NB4 (cell line): ENCODE measurements at regions not wholly inside any gene's neighbourhood (a gene's known extent, or its start where the extent isn't known, plus 50 kb on each side); places are given as distances from the start of the nearest gene placed in this dataset.

Source experiments
- DNase-seq: peaks from one replicate; pipeline ENCODE4 v3.0.0; 2010; ENCODE audit warnings: low read depth
- H3K4me3 ChIP-seq: one replicate; pipeline ENCODE4 v1.5.1; 2011; ENCODE audit warnings: mild to moderate bottlenecking, low read depth, low read length, moderate library complexity
- MYC ChIP-seq: IDR thresholded peaks from 2 replicates; pipeline ENCODE4 v1.6.1; 2011; ENCODE audit warnings: low read depth, low read length
- POLR2A ChIP-seq: IDR thresholded peaks from 2 replicates; pipeline ENCODE4 v1.6.1; 2011; ENCODE audit warnings: mild to moderate bottlenecking; ENCODE audit not compliant: insufficient read length; ENCODE audit errors: extremely low read depth
- TF ChIP-seq, protein P1 (sequence below): IDR thresholded peaks from one replicate; pipeline ENCODE4 v1.5.1; 2012; ENCODE audit warnings: low read depth, low read length
- TF ChIP-seq, protein P2 (sequence below): IDR thresholded peaks from 2 replicates; pipeline ENCODE4 v1.6.1; 2011; ENCODE audit warnings: low read depth, low read length

DNA sequence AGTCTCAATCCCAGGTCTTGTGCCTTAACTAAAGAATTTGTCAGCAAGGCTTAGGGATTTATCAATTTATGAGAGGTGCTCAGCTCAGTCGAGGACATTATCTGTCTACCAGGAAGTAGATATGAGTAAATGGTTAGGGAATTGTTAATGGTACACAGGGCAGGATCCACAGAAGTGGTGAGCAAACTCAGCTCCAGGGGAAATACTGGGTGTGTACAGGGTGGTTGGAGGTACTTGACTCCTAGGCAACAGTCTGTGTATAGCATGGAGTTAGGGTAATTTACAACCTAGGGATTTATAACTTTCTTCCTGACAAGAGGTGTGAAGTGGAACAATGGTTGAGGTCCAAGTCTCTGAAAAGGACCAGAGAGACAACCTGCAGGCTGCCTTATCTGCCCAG is 123.4 kb upstream of the OR9Q1 start:
- TF ChIP-seq, protein P1, sequence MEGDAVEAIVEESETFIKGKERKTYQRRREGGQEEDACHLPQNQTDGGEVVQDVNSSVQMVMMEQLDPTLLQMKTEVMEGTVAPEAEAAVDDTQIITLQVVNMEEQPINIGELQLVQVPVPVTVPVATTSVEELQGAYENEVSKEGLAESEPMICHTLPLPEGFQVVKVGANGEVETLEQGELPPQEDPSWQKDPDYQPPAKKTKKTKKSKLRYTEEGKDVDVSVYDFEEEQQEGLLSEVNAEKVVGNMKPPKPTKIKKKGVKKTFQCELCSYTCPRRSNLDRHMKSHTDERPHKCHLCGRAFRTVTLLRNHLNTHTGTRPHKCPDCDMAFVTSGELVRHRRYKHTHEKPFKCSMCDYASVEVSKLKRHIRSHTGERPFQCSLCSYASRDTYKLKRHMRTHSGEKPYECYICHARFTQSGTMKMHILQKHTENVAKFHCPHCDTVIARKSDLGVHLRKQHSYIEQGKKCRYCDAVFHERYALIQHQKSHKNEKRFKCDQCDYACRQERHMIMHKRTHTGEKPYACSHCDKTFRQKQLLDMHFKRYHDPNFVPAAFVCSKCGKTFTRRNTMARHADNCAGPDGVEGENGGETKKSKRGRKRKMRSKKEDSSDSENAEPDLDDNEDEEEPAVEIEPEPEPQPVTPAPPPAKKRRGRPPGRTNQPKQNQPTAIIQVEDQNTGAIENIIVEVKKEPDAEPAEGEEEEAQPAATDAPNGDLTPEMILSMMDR, result no peak
- TF ChIP-seq, protein P2, sequence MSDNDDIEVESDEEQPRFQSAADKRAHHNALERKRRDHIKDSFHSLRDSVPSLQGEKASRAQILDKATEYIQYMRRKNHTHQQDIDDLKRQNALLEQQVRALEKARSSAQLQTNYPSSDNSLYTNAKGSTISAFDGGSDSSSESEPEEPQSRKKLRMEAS, result no peak
- TF ChIP-seq POLR2A (no peak), MYC (no peak)
- no peak for DNase-seq
- H3K4me3 ChIP-seq, result no peak overlapping the region

DNA sequence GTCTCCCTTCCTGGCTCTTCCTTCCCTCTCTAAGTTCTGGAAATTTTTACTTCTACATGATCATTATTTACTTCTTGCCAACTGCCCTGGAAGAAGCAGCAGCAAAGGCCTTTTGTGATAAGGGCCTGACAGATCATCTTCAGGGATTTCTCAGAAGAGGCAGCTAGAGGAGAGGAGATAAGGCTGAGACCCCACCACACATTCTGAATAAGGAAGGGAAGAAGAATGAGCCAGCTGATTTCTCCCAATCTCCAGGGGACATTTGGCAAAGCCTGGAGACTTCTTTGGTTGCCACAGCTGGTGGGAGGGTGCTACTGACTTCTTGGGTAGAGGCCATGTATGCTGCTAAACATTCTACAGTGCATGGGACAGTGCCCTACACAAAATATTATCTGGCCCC is 122.4 kb upstream of the OR9Q1 start:
- H3K4me3 ChIP-seq, result no peak overlapping the region
- TF ChIP-seq, protein P1, result no peak
- TF ChIP-seq POLR2A (no peak), MYC (no peak)

DNA sequence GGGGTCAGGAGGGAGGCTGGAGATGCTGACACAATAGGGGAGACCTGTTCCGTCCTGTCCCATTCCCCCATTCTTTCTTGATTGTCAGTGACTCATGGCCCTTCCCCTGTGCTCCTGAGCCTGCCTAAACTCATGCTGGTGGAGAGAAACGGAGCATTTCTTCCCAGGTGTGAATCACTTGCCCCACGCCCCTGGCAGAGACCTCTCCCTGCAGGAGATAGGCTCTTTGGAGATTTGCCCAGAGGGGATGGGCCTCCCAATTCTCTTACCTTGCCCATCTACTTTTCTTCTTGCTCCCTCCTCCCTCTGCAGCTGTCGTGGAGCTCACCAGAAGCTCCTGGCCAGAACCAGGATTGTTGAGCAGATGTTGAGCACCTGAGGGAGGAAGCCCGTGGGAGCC is 121.9 kb upstream of the OR9Q1 start:
- DNase-seq, result no peak
- H3K4me3 ChIP-seq, result no peak overlapping the region
- TF ChIP-seq, protein P2, result no peak

More for the DNA sequence above, 122.4 kb upstream of the OR9Q1 start:
- DNase-seq, result no peak

DNA sequence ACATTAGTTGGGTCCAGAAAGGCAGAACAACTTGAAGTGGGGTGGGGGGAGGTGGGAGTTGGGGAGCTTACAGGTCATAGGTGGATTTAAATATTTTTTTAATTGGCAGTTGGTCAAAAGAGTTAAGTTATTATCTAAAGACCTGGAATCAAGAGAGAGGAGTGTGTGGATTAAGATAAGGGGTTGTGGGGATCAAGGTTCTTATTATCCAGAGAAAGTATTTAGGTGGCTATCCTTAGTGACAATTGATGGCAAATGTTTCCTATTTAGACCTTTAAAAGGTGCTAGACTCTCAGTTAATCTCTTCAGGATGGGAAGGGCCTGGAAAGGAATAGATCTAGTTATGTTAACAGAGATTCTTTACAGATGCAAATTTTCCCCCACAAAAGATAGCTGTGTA is 120.7 kb upstream of the OR9Q1 start:
- no peak overlapping the region for H3K4me3 ChIP-seq
- no peak for DNase-seq
- TF ChIP-seq POLR2A, result no peak
- TF ChIP-seq, protein P2, result no peak
- TF ChIP-seq, protein P1, result no peak
- no peak for TF ChIP-seq MYC

DNA sequence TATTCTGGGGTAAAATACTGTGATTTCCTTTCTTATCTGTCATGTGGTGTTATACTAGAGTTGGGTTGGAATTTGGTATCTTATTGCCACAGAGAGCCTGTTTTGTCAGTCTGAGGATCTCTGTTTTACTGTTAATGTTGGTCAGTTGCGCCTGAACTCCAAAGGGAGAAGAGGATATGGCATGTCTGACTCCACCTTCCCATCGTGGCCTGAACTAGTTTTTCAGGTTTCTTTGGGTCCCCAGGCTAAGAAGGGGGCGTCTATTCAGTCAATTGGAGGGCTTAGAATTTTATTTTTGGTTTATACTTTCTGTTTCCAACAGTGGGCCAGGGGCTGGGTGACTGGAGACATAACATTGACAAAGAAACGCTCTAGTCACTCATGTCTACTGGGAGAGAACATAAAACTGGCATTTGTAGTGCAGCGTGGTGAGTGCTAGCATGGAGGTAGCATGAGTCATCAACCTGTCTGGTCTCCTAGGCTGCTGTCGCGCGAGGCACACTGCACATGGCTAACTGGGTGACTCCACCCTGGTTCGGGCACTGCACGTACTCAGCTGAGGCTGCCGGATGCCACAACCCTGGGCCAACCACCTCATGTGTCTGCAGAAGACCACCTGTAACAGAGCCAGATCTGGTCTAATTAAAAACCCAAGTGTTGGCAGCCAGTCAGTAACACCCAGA is 120.1 kb upstream of the OR9Q1 start:
- TF ChIP-seq POLR2A (no peak), MYC (no peak)
- TF ChIP-seq, protein P2, result no peak
- TF ChIP-seq, protein P1, result no peak
- no peak for DNase-seq
- no peak overlapping the region for H3K4me3 ChIP-seq

DNA sequence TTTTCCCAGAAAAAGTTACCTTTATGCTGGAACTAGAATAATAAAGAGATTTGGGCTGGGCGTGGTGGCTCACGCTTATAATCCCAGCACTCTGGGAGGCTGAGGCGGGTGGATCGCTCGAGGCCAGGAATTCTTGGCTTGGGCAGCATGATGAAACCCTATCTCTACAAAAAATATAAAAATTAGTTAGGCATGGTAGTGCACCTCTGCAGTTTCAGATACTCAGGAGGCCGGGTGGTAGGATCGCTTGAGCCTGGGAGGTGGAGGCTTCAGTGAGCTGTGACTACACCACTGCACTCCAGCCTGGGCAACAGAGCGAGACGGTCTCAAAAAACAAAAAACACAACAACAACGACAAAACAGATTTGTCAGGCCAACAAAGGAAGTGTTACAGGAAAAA is 119.3 kb upstream of the OR9Q1 start:
- no peak overlapping the region for H3K4me3 ChIP-seq
- DNase-seq, result no peak
- TF ChIP-seq, protein P2, result no peak
- TF ChIP-seq, protein P1, result no peak
- no peak for TF ChIP-seq POLR2A
- no peak for TF ChIP-seq MYC
